Ascending aorta (tissue), 2 donors: ENCODE measurements at regions not wholly inside any gene's neighbourhood (a gene's known extent, or its start where the extent isn't known, plus 50 kb on each side); places are given as distances from the start of the nearest gene placed in this dataset.
"Not testable (repeated sequence)": the region's sequence is repeated elsewhere in the genome, so short reads cannot be mapped to it uniquely, and the experiment has no call there.

Source experiments
- DNase-seq, 2 donors: peaks; one replicate each; pipeline ENCODE4 v3.0.0-alpha.2; 2019; ENCODE audit warnings: low spot score in 2 of 2
- H3K27ac ChIP-seq, 2 donors: fragments of 200-600 bp; sonication (generic); one replicate each; pipeline ENCODE4 v1.5.1; 2016 to 2017; ENCODE audit warnings: mild to moderate bottlenecking in 1 of 2
- H3K27me3 ChIP-seq: fragments of 200-600 bp; sonication (generic); one replicate; pipeline ENCODE4 v1.5.1; 2017
- H3K36me3 ChIP-seq, 2 donors: fragments of 200-600 bp; sonication (generic); one replicate each; pipeline ENCODE4 v1.5.1; 2016
- H3K4me1 ChIP-seq, 2 donors: fragments of 200-600 bp; sonication (generic); one replicate each; pipeline ENCODE4 v1.5.1; 2016 to 2017; ENCODE audit warnings: mild to moderate bottlenecking in 1 of 2
- H3K4me3 ChIP-seq, 2 donors: fragments of 200-600 bp; sonication (generic); one replicate each; pipeline ENCODE4 v1.5.1; 2016 to 2017; ENCODE audit warnings: mild to moderate bottlenecking in 1 of 2
- H3K9me3 ChIP-seq, 2 donors: fragments of 200-600 bp; sonication (generic); one replicate each; pipeline ENCODE4 v1.5.1; 2016
- CTCF ChIP-seq, 3 experiments: fragments of 200-600 bp in 2 of 3; fragments of 450-650 bp in 1 of 3; sonication (generic) in 2 of 3; IDR thresholded peaks; one replicate each; pipeline ENCODE4 v1.5.1; 2016 to 2019; ENCODE audit warnings: antibody characterized with exemption in 3 of 3, mild to moderate bottlenecking in 1 of 3, moderate library complexity in 1 of 3
- intact Hi-C: fragments of 100-400 bp; cut with DNase I; formaldehyde crosslinking; loops from one replicate; pipeline ENCODE4 v1.15.1; 2023

DNA sequence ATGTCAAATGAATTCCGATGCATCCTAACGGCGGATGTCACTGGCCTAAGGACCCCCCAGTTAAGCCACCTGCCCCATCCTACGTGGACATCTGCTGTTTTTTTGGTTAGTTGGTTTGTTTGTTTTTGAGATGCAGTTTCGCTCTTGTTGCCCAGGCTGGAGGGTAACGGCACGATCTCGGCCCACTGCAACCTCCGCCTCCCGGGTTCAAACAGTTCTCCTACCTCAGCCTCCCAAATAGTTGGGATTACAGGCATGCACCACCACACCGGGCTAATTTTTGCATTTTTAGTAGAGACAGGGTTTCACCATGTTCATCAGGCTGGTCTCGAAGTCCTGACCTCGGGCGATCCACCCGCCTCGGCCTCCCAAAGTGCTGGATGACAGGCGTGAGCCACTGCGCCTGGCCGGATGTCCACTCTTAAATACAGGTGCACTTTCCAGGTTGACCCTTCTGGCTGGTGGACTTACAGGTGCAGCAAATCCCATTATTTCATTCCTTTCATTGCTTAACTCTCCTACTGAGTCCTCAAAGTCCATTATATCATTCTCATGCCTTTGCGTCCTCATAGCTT is 206.2 kb downstream of the CRLF2 start:
- Histone ChIP-seq H3K27ac (no peak overlapping the region), H3K9me3 (no peaks in the 10 kb centered on the region), H3K4me3 (no peak overlapping the region), H3K36me3 (no peaks in the 10 kb centered on the region), H3K27me3 (no peaks in the 10 kb centered on the region), H3K4me1 (no peaks in the 10 kb centered on the region)
- DNase-seq = no peak
- intact Hi-C loops = no loop called here
- TF ChIP-seq CTCF (IDR thresholded peaks at IDR 0.05) = no peak

DNA sequence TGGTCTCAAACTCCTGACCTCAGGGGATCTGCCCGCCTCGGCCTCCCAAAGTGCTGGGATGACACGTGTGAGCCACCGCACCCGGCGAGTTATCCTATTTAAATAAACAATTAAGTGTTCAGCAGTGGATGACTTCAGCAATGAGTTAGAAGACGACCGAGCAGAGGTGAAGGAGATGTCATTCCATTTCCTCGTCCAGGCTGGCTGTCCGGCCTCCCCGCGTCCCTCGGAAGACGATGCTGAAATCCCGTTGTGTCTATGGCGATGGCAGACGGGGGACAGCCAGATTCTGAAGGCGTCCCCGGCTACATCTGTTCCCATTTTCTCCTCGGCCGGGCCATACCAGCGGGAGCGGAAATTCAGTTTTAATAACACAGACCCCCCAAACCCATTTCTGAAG is 209.8 kb downstream of the CRLF2 start:
- peak in 1 of 2 donors; percentile 41 for DNase-seq
- Histone ChIP-seq H3K36me3 (no peaks in the 10 kb centered on the region), H3K4me3 (no peak overlapping the region), H3K9me3 (no peaks in the 10 kb centered on the region), H3K27me3 (no peaks in the 10 kb centered on the region), H3K4me1 (no peaks in the 10 kb centered on the region), H3K27ac (no peak overlapping the region)
- TF ChIP-seq CTCF (IDR thresholded peaks at IDR 0.05) = no peak
- intact Hi-C loops = no loop called here

DNA sequence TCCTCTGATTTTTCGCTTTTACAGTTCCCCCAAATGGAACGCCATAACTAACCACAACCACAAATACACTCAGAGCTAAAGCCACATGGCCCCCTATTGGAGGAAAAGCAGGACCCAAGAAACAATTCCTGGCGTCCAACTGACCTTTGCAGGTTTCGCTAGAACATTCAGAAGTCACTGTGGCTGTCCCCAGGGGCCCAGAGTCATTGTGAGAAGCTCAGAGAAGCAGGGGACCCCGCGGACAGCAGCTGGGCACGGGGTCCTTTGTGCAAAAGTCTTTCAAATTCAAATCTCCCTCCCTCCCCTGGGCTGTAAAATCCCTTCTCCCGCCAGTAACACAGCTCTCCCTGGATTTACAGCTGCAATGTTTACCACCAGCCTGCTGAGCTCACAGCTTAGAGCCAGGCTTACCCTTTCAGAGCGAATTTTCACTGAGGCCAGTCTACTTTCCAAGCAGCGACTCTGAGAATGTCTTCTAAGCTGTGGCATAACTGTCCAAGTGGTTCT is 214.8 kb downstream of the CRLF2 start:
- H3K27ac ChIP-seq = no peak overlapping the region
- no peak for TF ChIP-seq CTCF (IDR thresholded peaks at IDR 0.05)
- H3K4me3 ChIP-seq = no peak overlapping the region
- no peaks in the 10 kb centered on the region for H3K9me3 ChIP-seq
- no peak for DNase-seq
- no peaks in the 10 kb centered on the region for H3K36me3 ChIP-seq
- no peaks in the 10 kb centered on the region for H3K4me1 ChIP-seq
- intact Hi-C loops = loop anchor here (10.0 kb wide), 1 partner anchor 173 kb away; no protein-coding TSS in a partner anchor
- no peaks in the 10 kb centered on the region for H3K27me3 ChIP-seq

DNA sequence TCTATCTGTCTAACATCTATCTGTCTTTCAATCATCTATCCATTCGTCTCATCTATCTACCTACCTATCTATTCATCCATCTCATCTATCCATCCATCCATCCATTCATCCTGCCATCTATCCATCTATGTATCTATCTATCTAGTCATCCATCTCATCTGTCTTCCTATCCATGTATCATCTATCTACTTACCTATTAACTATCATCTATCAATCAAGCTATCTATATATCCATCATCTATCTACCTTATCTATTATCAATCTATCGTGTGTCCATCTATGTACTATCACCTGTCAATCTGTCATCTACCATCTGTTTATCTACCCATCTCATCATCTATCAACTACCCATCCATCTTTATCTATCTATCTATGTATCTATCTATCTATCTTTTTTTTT is 217.7 kb downstream of the CRLF2 start:
- intact Hi-C loops = loop anchor here (5.0 to 10.0 kb wide), 2 partner anchors 170 to 1333 kb away; no protein-coding TSS in a partner anchor
- DNase-seq = no peak
- no peaks in the 10 kb centered on the region for H3K36me3 ChIP-seq
- no peaks in the 10 kb centered on the region for H3K27me3 ChIP-seq
- H3K4me1 ChIP-seq = no peaks in the 10 kb centered on the region
- peaks cover 0 to 4% of the 10 kb centered on the region in 2 donors for H3K9me3 ChIP-seq
- H3K4me3 ChIP-seq = no peak overlapping the region
- H3K27ac ChIP-seq = no peak overlapping the region
- TF ChIP-seq CTCF (IDR thresholded peaks at IDR 0.05) = no peak

- intact Hi-C loops = loop anchor here (5.0 to 10.0 kb wide), 2 partner anchors 165 to 1337 kb away; no protein-coding TSS in a partner anchor
- H3K27ac ChIP-seq = peak overlapping the region; percentile 31 to 53
- H3K4me1 ChIP-seq = peaks cover 0 to 3% of the 10 kb centered on the region in 2 donors
- H3K9me3 ChIP-seq = peaks cover 0 to 4% of the 10 kb centered on the region in 2 donors
- peak; percentile 79 to 94 for DNase-seq
- H3K27me3 ChIP-seq = no peaks in the 10 kb centered on the region
- TF ChIP-seq CTCF (IDR thresholded peaks at IDR 0.05) = no peak
- H3K4me3 ChIP-seq = peak overlapping the region; percentile 21 to 52
- no peaks in the 10 kb centered on the region for H3K36me3 ChIP-seq
These were observed 222.4 kb downstream of the CRLF2 start for GRCh38 chrX:989959-990510.

DNA sequence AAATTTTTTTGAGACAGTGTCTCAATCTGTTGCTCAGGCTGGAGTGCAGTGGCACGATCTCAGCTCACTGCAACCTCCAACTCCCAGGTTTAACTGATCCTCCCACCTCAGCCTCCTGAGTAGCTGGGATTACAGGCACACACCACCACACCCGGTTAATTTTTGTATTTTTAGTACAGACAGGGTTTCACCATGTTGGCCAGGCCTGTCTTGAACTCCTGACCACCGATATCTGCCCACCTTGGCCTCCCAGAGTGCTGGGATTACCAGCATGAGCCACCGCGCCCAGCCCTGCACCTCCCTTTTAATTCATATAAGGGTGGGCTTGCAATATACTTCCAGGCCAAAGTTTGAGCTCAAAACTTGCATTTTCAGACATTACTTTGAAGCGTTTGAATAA is 223.9 kb downstream of the CRLF2 start:
- H3K4me1 ChIP-seq, H3K36me3 ChIP-seq, H3K27ac ChIP-seq, H3K4me3 ChIP-seq, H3K9me3 ChIP-seq, intact Hi-C loops, H3K27me3 ChIP-seq: not testable (repeated sequence)
- DNase-seq = peak in 1 of 2 donors; percentile 18
